Glutamatergic neuron (in vitro differentiated cells): ENCODE measurements at regions not wholly inside any gene's neighbourhood (a gene's known extent, or its start where the extent isn't known, plus 50 kb on each side); places are given as distances from the start of the nearest gene placed in this dataset.

ENCODE experiments used
- DNase-seq: peaks from one replicate; pipeline ENCODE4 v3.0.0; 2022
- H3K27ac Mint-ChIP-seq: one replicate; pipeline ENCODE4 v1.8.0; 2020; ENCODE audit warnings: mild to moderate bottlenecking, mixed read lengths, inconsistent platforms; ENCODE audit not compliant: unreplicated experiment
- H3K27me3 Mint-ChIP-seq: one replicate; pipeline ENCODE4 v1.8.0; 2020; ENCODE audit warnings: mild to moderate bottlenecking, moderate library complexity, mixed read lengths, inconsistent platforms; ENCODE audit not compliant: unreplicated experiment
- H3K36me3 Mint-ChIP-seq: one replicate; pipeline ENCODE4 v1.8.0; 2020; ENCODE audit warnings: mild to moderate bottlenecking, mixed read lengths, inconsistent platforms; ENCODE audit not compliant: unreplicated experiment
- H3K4me1 Mint-ChIP-seq: one replicate; pipeline ENCODE4 v1.8.0; 2020; ENCODE audit warnings: mild to moderate bottlenecking, low read depth, mixed read lengths, inconsistent platforms; ENCODE audit not compliant: unreplicated experiment
- H3K4me3 Mint-ChIP-seq: one replicate; pipeline ENCODE4 v1.8.0; 2020; ENCODE audit warnings: mild to moderate bottlenecking, mixed read lengths, inconsistent platforms; ENCODE audit not compliant: unreplicated experiment
- H3K9me3 Mint-ChIP-seq: one replicate; pipeline ENCODE4 v1.8.0; 2020; ENCODE audit warnings: mild to moderate bottlenecking, moderate library complexity, mixed read lengths, inconsistent platforms; ENCODE audit not compliant: unreplicated experiment
- CTCF ChIP-seq: fragments of 200-600 bp; sonication (generic); IDR thresholded peaks from one replicate; pipeline ENCODE4 v1.5.0; 2021; ENCODE audit not compliant: partially characterized antibody, unreplicated experiment

- Mint-ChIP-seq H3K27ac (no peak overlapping the region), H3K4me3 (no peak overlapping the region), H3K9me3 (no peaks in the 10 kb centered on the region), H3K4me1 (no peaks in the 10 kb centered on the region), H3K36me3 (no peaks in the 10 kb centered on the region), H3K27me3 (no peaks in the 10 kb centered on the region)
- TF ChIP-seq CTCF = no peak
- DNase-seq = no peak
Observed at GRCh38 chr12:42648061-42648460, 58.5 kb upstream of the PRICKLE1 start.

GRCh38 chr12:42643881-42644579 lies 54.5 kb upstream of the PRICKLE1 start:
- TF ChIP-seq CTCF = no peak
- Mint-ChIP-seq H3K4me3 (no peak overlapping the region), H3K4me1 (peaks cover 9% of the 10 kb centered on the region), H3K36me3 (no peaks in the 10 kb centered on the region), H3K9me3 (no peaks in the 10 kb centered on the region), H3K27ac (no peak overlapping the region), H3K27me3 (peaks cover 2% of the 10 kb centered on the region)
- DNase-seq = no peak

- no peak for TF ChIP-seq CTCF
- H3K27ac Mint-ChIP-seq = no peak overlapping the region
- DNase-seq = no peak
- peaks cover 2% of the 10 kb centered on the region for H3K27me3 Mint-ChIP-seq
- H3K9me3 Mint-ChIP-seq = no peaks in the 10 kb centered on the region
- H3K4me1 Mint-ChIP-seq = peaks cover 9% of the 10 kb centered on the region
- H3K4me3 Mint-ChIP-seq = no peak overlapping the region
- no peaks in the 10 kb centered on the region for H3K36me3 Mint-ChIP-seq
Observed at GRCh38 chr12:42641221-42641885, 51.8 kb upstream of the PRICKLE1 start.

GRCh38 chr12:42640391-42640790 lies 50.8 kb upstream of the PRICKLE1 start:
- Mint-ChIP-seq H3K9me3 (no peaks in the 10 kb centered on the region), H3K4me3 (no peak overlapping the region), H3K27ac (no peak overlapping the region), H3K4me1 (peaks cover 9% of the 10 kb centered on the region), H3K36me3 (no peaks in the 10 kb centered on the region), H3K27me3 (peaks cover 2% of the 10 kb centered on the region)
- DNase-seq = no peak
- no peak for TF ChIP-seq CTCF

GRCh38 chr12:42639556-42639955 lies 50.0 kb upstream of the PRICKLE1 start:
- no peak for DNase-seq
- Mint-ChIP-seq H3K9me3 (no peaks in the 10 kb centered on the region), H3K36me3 (no peaks in the 10 kb centered on the region), H3K4me3 (no peak overlapping the region), H3K27me3 (peaks cover 2% of the 10 kb centered on the region), H3K27ac (no peak overlapping the region), H3K4me1 (peaks cover 9% of the 10 kb centered on the region)
- no peak for TF ChIP-seq CTCF
